Dendritic cell treated with granulocyte-macrophage colony-stimulating factor and Interleukin-4, amounts not matched to agents 40 ng/mL and 50 ng/mL, for 4 days (primary cell): ENCODE measurements at regions not wholly inside any gene's neighbourhood (a gene's known extent, or its start where the extent isn't known, plus 50 kb on each side); places are given as distances from the start of the nearest gene placed in this dataset.

Experiments
- H3K27ac Mint-ChIP-seq: one replicate; pipeline ENCODE4 v1.8.0; 2022; ENCODE audit warnings: mild to moderate bottlenecking, mixed read lengths
- H3K27me3 Mint-ChIP-seq: one replicate; pipeline ENCODE4 v1.8.0; 2022; ENCODE audit warnings: mild to moderate bottlenecking, mixed read lengths
- H3K36me3 Mint-ChIP-seq: one replicate; pipeline ENCODE4 v1.8.0; 2022; ENCODE audit warnings: low read depth, mixed read lengths
- H3K4me1 Mint-ChIP-seq: one replicate; pipeline ENCODE4 v1.8.0; 2022; ENCODE audit warnings: low read depth, mixed read lengths
- H3K4me3 Mint-ChIP-seq: one replicate; pipeline ENCODE4 v1.8.0; 2022; ENCODE audit warnings: mild to moderate bottlenecking, moderate library complexity, mixed read lengths
- H3K9me3 Mint-ChIP-seq: one replicate; pipeline ENCODE4 v1.8.0; 2022; ENCODE audit warnings: mixed read lengths
- intact Hi-C: fragments of 100-400 bp; cut with micrococcal nuclease; formaldehyde crosslinking; loops from one replicate; pipeline ENCODE4 v1.15.0; 2022

DNA sequence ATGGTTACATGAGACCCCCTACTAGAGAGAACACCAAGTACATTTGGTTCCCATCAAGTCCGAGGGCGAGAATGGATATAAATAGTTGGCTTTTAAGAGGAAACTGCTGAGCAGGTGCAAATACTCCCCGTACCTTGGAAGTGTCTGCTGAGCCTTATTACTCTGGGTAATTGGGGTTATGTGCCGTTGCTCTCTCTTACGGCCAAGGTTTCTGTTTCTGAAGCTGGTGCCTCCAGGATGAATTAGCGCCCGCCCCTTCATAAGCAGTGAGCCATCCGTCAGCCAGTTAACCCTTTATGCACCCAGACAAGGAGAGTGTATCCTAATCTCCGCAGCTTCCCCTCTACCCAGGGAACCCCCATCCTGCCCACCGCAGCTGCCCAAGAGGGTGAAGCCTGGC lies 90.4 kb upstream of the AJAP1 start:
- Mint-ChIP-seq H3K36me3 (no peaks in the 10 kb centered on the region), H3K4me3 (no peak overlapping the region), H3K27ac (no peak overlapping the region), H3K9me3 (no peaks in the 10 kb centered on the region), H3K4me1 (no peaks in the 10 kb centered on the region), H3K27me3 (peaks cover 5% of the 10 kb centered on the region)
- intact Hi-C loops = no loop called here

- no peak overlapping the region for H3K27ac Mint-ChIP-seq
- H3K27me3 Mint-ChIP-seq = peaks cover 5% of the 10 kb centered on the region
- H3K4me3 Mint-ChIP-seq = no peak overlapping the region
- H3K9me3 Mint-ChIP-seq = no peaks in the 10 kb centered on the region
- intact Hi-C loops = no loop called here
- no peaks in the 10 kb centered on the region for H3K4me1 Mint-ChIP-seq
- H3K36me3 Mint-ChIP-seq = no peaks in the 10 kb centered on the region
Measured at GRCh38 chr1:4565166-4565565, 89.2 kb upstream of the AJAP1 start.

GRCh38 chr1:4565801-4566449 lies 88.5 kb upstream of the AJAP1 start:
- Mint-ChIP-seq H3K4me1 (no peaks in the 10 kb centered on the region), H3K27me3 (peaks cover 5% of the 10 kb centered on the region), H3K4me3 (no peak overlapping the region), H3K9me3 (no peaks in the 10 kb centered on the region), H3K36me3 (no peaks in the 10 kb centered on the region), H3K27ac (no peak overlapping the region)
- intact Hi-C loops = no loop called here

DNA sequence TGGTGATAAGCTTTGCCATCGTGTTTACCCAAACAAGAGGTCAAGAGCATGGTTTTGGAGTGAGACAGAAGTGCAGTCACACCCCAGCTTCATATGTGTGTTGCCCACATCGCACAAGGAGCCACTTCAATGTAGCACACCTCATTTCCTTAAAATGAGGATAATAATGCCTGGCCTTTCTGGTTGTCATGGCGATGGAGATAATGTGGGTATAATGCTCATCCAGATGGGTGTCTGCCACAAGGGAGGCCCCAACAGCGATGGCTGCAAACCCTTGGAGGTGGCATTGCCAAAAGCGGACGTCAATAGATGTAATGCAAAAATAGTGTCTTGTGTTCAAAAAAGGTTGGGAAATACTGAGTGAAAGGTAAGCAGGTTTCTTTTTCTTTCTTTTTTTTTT lies 83.1 kb upstream of the AJAP1 start:
- H3K36me3 Mint-ChIP-seq = no peaks in the 10 kb centered on the region
- H3K27me3 Mint-ChIP-seq = peaks cover 4% of the 10 kb centered on the region
- no peaks in the 10 kb centered on the region for H3K4me1 Mint-ChIP-seq
- H3K4me3 Mint-ChIP-seq = no peak overlapping the region
- H3K27ac Mint-ChIP-seq = no peak overlapping the region
- no peaks in the 10 kb centered on the region for H3K9me3 Mint-ChIP-seq
- intact Hi-C loops = no loop called here

GRCh38 chr1:4573526-4573925 lies 80.9 kb upstream of the AJAP1 start:
- Mint-ChIP-seq H3K4me3 (no peak overlapping the region), H3K9me3 (no peaks in the 10 kb centered on the region), H3K27ac (no peak overlapping the region), H3K4me1 (no peaks in the 10 kb centered on the region), H3K36me3 (no peaks in the 10 kb centered on the region), H3K27me3 (peaks cover 2% of the 10 kb centered on the region)
- intact Hi-C loops = no loop called here

GRCh38 chr1:4581807-4582206 lies 72.6 kb upstream of the AJAP1 start:
- Mint-ChIP-seq H3K27me3 (peaks cover 18% of the 10 kb centered on the region), H3K9me3 (no peaks in the 10 kb centered on the region), H3K4me1 (no peaks in the 10 kb centered on the region), H3K27ac (no peak overlapping the region), H3K36me3 (no peaks in the 10 kb centered on the region), H3K4me3 (no peak overlapping the region)
- intact Hi-C loops = no loop called here

- Mint-ChIP-seq H3K36me3 (no peaks in the 10 kb centered on the region), H3K4me3 (no peak overlapping the region), H3K4me1 (no peaks in the 10 kb centered on the region), H3K27me3 (peaks cover 18% of the 10 kb centered on the region), H3K9me3 (no peaks in the 10 kb centered on the region), H3K27ac (no peak overlapping the region)
- intact Hi-C loops = no loop called here
Measured at GRCh38 chr1:4584449-4584848, 70.0 kb upstream of the AJAP1 start.

DNA sequence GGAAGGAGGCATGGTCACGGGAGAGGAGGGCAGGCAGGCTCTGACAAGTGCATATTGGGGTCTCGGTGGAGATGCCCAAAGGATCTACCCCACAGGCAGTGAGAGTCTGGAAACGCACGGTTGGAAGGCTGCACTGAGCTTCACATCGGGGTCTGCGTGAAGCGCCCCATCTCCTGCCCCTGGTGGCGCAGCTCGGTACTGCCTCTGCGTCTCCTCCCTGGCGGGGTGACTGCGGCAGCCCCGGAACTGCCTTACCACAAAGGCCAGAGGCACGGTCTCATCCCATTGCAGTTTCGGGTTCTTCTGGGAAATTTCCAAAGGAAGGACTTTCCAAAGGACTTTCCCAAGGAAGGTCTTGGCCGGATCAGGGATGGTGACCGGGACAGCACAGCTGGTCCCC lies 69.2 kb upstream of the AJAP1 start:
- H3K4me1 Mint-ChIP-seq = no peaks in the 10 kb centered on the region
- H3K4me3 Mint-ChIP-seq = no peak overlapping the region
- intact Hi-C loops = no loop called here
- no peaks in the 10 kb centered on the region for H3K9me3 Mint-ChIP-seq
- no peaks in the 10 kb centered on the region for H3K36me3 Mint-ChIP-seq
- peaks cover 17% of the 10 kb centered on the region for H3K27me3 Mint-ChIP-seq
- H3K27ac Mint-ChIP-seq = no peak overlapping the region

GRCh38 chr1:4585705-4586104 lies 68.7 kb upstream of the AJAP1 start:
- H3K4me1 Mint-ChIP-seq = no peaks in the 10 kb centered on the region
- no peaks in the 10 kb centered on the region for H3K9me3 Mint-ChIP-seq
- no peak overlapping the region for H3K4me3 Mint-ChIP-seq
- peaks cover 17% of the 10 kb centered on the region for H3K27me3 Mint-ChIP-seq
- no peaks in the 10 kb centered on the region for H3K36me3 Mint-ChIP-seq
- intact Hi-C loops = no loop called here
- H3K27ac Mint-ChIP-seq = no peak overlapping the region

DNA sequence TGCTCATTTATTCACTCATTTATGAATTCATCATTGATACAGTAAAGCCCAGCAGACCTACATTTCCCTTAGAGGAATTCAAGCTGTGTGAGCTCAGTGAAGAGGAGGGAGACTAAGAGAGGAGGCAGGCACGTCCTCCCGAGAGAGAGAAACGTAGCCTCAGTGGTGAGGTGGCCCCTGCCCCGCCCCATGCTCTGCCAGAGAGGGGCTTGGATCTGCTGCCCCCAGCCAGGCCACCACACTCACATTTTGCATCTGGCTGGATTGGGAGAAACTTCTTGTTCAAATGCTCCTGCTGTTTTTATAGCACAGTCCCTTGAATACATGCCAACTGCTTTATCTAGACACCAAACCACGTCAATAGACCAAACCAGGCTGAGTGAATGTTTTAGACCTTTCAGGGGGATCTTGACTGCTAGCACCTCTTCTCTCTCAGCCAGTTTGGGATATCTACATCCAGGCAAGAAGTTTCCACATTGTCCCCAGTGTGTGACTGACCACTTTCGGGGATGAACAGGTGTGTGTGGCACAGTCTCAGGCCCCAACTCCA lies 67.7 kb upstream of the AJAP1 start:
- Mint-ChIP-seq H3K4me3 (no peak overlapping the region), H3K4me1 (no peaks in the 10 kb centered on the region)

DNA sequence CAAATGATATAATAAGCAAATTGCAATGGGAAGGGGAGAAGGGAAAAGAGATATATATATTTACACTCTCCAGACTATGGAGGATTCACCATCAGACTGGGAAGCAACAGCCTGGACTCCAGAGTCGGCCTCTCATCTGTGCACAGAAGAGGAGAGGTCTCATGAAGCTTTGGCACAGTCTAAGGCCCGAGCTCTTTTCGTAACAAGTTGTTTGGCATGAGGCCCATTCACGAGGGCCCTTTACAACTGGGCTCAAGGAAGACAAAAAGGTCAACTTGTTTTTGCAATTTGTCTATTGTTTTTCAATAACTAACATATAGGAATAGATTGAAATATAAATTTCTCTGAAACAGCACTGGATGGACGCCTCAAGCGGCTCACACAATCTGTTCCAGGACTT lies 66.7 kb upstream of the AJAP1 start:
- Mint-ChIP-seq H3K9me3 (no peaks in the 10 kb centered on the region), H3K27ac (no peak overlapping the region), H3K4me1 (no peaks in the 10 kb centered on the region), H3K36me3 (no peaks in the 10 kb centered on the region), H3K27me3 (peaks cover 17% of the 10 kb centered on the region), H3K4me3 (no peak overlapping the region)
- intact Hi-C loops = no loop called here

More for the DNA sequence above, 67.7 kb upstream of the AJAP1 start:
- intact Hi-C loops = no loop called here
- H3K36me3 Mint-ChIP-seq = no peaks in the 10 kb centered on the region
- H3K27ac Mint-ChIP-seq = no peak overlapping the region
- no peaks in the 10 kb centered on the region for H3K9me3 Mint-ChIP-seq
- H3K27me3 Mint-ChIP-seq = peaks cover 17% of the 10 kb centered on the region

DNA sequence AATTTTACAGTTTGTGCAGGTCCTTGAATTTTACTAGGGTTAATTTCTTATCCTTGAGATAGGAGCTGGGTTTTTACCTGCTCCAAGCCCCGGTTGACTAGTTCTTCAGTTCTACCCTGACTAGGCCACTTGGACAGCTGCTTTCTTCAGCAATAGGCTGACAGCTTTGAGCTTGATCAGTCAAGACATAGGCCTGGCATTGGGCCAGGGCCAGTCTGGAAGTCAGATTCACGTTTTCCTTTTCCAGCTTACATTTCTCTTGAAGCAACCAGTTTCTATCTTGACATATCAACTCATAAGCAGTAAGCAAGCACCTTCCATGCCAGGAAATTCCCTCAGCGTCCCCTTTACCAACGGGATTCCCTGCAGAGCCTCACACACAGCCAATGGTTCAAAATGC lies 63.7 kb upstream of the AJAP1 start:
- H3K27ac Mint-ChIP-seq = no peak overlapping the region
- no peaks in the 10 kb centered on the region for H3K36me3 Mint-ChIP-seq
- no peaks in the 10 kb centered on the region for H3K4me1 Mint-ChIP-seq
- H3K4me3 Mint-ChIP-seq = no peak overlapping the region
- no peaks in the 10 kb centered on the region for H3K9me3 Mint-ChIP-seq
- peaks cover 4% of the 10 kb centered on the region for H3K27me3 Mint-ChIP-seq
- intact Hi-C loops = no loop called here

DNA sequence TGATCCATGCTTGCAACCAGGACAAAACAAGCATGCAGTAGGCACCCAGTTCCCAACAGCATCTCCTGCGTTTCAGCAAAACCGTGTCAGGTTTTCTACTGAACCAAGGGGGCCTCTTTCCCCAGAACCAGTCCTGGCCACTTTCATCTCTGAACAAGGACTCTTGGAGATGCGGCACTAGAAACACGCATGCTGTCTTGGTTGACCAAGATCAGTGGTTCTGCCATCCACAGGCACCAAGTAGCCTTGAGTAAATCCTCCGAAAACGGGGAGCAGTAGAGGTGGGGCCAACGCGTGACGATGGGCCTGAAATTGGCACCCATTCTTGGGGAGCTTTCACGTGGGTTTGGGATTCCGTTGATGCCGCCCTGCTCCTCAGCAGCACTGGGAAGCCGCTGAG lies 62.5 kb upstream of the AJAP1 start:
- intact Hi-C loops = no loop called here
- no peaks in the 10 kb centered on the region for H3K36me3 Mint-ChIP-seq
- no peak overlapping the region for H3K4me3 Mint-ChIP-seq
- no peaks in the 10 kb centered on the region for H3K9me3 Mint-ChIP-seq
- no peaks in the 10 kb centered on the region for H3K27me3 Mint-ChIP-seq
- H3K27ac Mint-ChIP-seq = no peak overlapping the region
- no peaks in the 10 kb centered on the region for H3K4me1 Mint-ChIP-seq

DNA sequence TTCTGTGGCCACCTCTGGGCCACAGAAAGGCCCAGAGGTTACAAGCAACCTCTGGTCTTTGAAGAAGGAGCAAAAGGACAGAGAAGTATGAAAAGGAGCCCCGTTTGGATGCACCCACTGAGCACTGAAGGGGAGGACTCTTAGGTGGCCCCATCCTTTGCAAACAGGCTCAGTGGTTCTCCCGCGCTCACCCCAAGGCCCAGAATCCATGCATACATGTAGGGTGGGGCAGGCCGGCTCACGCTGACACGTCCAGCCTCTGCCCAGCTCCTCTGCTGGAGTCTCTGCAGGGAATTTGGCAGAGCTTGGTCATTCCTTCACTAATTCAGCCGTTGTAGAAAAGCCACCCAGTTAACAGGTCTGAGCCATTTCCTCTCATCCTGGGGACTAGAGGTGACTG lies 61.3 kb upstream of the AJAP1 start:
- Mint-ChIP-seq H3K27me3 (no peaks in the 10 kb centered on the region), H3K9me3 (no peaks in the 10 kb centered on the region), H3K36me3 (no peaks in the 10 kb centered on the region), H3K4me1 (no peaks in the 10 kb centered on the region), H3K4me3 (no peak overlapping the region), H3K27ac (no peak overlapping the region)
- intact Hi-C loops = no loop called here

GRCh38 chr1:4594286-4594991 lies 60.0 kb upstream of the AJAP1 start:
- Mint-ChIP-seq H3K27me3 (no peaks in the 10 kb centered on the region), H3K4me1 (no peaks in the 10 kb centered on the region), H3K4me3 (no peak overlapping the region), H3K9me3 (no peaks in the 10 kb centered on the region), H3K36me3 (no peaks in the 10 kb centered on the region), H3K27ac (no peak overlapping the region)
- intact Hi-C loops = no loop called here
